ENCODE measurements at regions not wholly inside any gene's neighbourhood (a gene's known extent, or its start where the extent isn't known, plus 50 kb on each side); places are given as distances from the start of the nearest gene placed in this dataset.
"Not testable (repeated sequence)": the region's sequence is repeated elsewhere in the genome, so short reads cannot be mapped to it uniquely, and the experiment has no call there.

DNA sequence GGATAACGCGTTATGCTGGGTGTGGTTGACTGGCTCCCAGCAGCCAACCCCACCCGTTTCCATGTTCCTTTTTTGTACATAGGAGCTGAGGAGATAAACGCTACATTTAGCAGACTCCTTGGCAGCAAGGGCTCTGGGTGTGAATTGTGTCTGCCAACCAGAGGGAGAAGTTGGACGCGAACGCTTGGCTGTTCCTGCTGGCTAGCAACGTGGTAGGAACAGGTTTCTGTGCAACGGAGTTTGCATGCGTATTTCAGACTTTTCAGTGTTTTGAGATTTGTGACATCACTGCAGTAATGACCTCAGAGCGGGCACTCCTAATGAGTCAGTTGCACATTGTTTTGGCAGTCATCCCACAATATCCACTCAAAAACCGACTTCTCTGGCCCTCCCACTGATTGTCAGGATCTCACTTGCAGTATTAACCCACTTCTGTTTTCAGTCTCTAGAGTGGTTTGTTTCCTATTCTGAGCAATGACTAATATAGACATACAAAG is 98.7 kb upstream of the RGS1 start:
- no peak for DNase-seq (ENCODE audit: low spot score)

DNA sequence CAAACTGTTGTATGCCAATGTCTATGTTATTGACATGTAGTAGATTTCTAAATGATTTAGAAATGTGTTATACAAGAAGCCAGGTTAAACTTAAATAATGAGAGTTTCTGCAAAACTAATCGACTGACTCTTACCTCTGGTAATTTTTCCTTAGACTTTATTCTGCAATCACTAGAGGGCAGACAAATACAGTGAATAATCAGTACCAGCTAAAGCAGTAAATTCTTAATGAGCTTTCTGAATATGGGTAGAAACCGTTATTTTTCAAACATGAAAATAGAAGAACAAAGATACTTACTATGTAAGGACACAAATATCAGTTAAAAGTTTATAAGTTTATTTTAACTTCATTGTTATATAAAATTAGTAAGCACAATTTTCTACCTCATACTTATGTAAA is 97.9 kb upstream of the RGS1 start:
- DNase-seq (ENCODE audit: low spot score), result peak; percentile 32

DNA sequence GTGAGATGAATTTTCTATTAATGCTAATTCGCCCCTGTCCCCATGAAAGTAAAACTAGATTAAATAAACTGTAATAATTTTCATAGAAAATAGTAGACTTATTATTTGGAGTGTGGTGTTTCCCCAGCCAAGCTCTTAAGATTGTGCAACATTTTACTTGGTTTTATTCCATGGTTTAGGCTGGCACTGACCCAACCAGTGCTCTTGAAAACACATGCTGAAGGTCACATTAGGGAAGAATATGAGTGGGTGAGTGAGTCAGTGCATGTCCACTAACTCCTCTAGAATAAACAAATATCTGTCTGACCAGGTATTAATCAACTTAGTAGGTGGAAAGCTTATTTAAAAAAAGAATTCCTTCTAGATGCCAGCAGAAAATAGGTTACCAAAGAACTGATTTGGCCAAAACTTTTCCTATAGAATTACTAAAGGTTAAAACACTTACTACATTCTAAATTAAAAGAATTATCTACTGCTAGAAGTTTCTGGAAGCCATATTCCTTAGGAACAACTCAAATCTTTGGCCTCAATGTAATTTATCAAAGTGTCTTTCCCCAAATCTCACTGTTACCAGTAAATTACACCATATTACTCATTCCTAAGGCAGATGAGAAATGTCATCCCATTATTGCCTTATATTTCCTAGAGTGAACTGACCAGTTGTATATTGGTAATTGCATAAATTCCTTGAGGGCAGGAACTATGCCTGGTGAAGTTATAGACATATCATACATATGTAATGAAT is 89.7 kb upstream of the RGS1 start:
- DNase-seq (ENCODE audit: low spot score), result peak; percentile 11

DNA sequence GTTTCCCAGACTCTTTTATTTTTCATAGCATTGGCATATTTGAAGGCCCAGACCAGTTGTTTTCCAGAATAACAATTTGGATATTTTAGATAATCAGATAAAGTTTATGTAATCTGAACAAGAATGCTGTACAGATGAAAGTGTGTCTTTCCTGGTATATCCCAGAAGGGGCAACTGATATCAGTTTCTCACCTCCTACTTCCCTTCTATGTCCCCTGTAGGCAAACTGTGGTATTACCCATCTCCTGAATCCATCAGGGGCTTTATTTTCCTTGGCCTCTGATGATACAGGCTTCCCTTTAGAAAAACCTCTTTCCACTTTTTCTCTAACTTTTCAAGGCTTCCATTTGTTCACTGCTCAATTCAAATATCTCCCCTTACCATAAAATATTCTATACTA is 87.5 kb upstream of the RGS1 start:
- no peak for DNase-seq (ENCODE audit: low spot score)

DNA sequence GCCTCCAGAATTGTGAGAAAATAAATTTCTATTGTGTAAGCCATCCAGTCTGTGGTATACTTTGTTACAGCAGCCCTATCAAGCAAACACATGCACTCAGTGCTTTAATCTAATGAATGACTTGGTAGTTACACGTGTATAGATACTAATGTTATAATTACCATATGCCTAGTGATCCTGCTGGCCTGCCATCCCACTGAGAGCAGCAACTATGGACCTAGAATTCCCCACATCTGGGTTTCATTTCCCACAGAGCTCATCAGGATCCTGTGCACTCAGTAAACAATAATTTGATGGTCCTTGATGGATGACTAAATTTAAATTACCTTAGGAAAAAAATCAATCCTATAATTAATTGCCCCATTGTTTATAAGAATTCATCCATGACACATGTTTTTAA is 86.5 kb upstream of the RGS1 start:
- DNase-seq (ENCODE audit: low spot score), result no peak

DNA sequence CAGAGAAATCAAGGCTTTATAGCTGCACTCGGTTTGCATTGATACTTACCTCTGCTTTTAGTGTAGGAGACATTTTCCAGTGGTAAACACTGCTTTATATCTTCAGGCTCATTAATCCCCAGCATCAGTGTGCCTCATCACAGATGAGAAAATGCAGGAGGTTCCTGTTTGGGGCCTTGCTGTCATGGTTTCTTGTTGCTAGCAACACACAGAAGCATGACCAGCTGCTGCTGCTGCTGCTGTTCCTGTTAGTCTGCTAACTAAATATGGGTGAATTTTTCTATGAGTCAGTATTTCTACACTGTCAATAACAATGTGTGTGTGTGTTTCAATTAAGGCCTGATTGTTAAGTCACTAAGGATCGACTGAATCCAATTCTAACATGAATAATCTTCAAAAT is 85.8 kb upstream of the RGS1 start:
- no peak for DNase-seq (ENCODE audit: low spot score)

DNA sequence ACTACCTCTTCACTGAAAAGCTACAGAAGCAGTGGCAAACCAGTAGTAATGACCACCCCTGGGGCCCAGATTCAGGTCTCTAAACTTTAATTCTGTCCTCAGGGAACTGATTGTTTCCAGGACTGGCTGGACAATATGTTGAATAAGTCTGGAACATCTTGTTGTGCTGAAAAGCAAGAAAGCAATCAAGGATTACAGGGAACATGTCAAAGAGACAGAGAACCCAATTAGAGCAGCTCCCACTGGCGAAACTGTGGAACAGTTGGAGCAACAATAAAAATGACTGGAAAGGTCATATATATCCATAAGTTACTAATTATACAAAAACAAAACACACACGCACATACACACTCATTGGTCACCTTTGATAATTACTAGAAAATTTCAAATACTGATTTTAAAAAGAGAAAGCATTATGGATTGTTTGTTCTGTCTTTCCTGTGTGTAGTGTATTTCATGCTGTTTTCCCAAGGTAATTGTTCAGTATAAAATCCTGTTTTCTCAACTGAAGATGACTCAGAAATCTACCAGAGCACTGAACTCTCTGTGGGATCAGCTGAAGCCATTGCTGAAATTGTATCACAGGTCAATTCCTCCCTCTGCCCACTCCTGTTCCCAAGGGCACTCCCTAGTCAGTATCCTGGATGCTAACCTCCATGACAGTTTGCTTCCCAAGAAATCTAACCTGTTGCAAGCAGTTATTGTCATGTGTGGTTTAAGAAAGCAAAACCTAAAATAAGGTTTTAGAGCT is 83.6 kb upstream of the RGS1 start:
- no peak for DNase-seq (ENCODE audit: low spot score)

DNA sequence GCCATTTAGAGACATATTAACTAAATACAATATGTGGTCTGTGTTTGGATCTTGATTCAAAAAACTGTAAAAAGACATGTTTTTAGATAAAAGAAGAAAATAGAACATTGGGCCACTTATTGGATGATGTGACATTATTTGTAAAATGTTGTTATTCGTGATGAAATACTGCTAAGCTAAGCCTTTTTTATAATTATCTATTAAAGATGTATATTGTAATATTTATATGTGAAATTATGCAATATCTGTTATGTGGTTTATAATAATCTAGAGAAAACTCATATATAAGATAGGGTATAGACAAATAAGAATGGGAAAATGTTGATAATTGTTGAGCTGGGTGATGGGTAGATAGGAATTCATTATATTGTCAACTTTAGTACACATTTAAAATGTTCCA is 82.0 kb upstream of the RGS1 start:
- DNase-seq (ENCODE audit: low spot score), result no peak

DNA sequence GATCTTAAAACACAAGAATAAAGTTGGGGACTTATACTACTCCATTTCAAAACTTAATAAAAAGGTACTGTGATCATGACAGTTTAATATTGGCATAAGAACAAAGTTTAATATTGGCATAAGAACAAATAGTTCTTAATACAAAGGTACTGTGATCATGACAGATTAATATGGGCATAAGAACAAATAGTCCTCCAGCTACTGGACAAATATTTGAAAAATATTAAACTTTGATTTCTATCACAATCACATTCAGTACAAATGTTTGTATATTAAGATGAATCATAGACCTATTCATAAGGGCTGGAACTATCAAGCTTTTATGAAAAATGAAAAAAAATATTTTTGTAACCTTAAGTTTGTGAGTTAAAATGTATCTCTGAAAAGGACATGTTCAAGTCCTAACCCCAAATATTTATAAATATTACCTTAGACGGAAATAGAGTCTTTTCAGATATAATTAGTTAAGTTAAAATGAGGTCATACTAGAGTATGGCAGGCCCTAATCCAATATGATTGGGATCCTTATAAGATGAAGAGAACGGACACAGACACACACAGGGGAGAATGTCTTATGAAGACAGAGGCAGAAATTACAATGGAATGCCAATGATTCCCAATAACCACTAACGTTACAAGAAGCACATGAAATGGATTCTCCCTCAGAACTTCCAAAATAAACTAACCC is 79.1 kb upstream of the RGS1 start:
- no peak for DNase-seq (ENCODE audit: low spot score)

DNA sequence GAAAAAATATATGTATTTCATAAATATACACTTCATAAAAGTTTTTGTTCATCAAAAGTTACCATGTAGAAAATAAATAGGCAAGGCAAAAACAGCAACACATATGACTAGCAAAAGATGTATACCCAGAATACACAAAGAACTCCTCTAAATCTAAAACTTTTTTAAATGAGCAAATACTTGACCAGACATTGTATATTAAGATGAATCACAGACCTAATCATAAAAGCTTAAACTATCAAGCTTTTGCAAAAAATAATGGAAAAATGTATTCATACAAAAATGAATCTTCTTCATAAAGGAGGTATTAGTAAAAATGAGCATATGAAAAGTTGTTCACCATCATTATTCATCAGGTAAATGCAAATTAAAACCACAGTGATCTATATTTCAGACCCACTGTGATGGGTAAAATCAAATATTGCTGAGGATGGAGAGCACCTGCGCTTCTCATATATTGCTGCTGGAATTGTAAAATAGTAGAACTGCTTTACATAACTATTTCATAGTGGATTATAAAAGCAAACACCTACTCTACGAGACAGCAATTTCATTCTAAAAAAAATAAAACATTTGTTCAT is 78.3 kb upstream of the RGS1 start:
- no peak for DNase-seq (ENCODE audit: low spot score)

DNA sequence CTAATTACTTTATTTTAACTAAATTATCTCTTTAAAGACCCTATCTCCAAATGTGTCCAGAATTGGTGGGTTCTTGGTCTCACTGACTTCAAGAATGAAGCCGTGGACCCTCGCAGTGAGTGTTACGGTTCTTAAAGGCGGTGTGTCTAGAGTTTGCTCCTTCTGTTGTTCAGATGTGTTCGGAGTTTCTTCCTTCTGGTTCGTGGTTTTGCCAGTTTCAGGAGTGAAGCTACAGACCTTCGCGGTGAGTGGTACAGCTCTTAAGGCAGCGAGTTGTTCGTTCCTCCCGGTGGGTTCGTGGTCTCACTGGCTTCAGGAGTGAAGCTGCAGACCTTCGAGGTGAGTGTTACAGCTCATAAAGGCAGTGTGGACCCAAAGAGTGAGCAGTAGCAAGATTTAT is 77.5 kb upstream of the RGS1 start:
- not testable (repeated sequence) for DNase-seq (ENCODE audit: low spot score)

DNA sequence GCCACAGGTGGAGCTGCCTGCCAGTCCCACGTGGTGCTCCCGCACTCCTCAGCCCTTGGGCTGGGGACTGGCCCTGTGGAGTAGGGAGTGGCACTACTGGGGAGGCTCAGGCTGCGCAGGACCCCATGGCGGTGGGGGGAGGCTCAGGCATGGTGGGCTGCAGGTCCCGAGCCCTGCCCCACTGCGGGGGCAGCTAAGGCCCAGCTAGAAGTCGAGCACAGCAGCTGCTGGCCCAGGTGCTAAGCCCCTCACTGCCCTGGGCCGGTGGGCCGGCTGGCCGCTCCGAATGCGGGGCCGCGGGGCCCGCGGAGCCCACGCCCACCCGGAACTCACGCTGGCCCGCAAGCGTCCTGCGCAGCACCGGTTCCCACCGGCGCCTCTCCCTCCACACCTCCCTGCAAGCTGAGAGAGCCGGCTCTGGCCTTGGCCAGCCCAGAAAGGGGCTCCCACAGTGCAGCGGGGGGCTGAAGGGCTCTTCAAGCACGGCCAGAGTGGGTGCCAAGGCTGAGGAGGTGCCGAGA is 76.5 kb upstream of the RGS1 start:
- not testable (repeated sequence) for DNase-seq (ENCODE audit: low spot score)

DNA sequence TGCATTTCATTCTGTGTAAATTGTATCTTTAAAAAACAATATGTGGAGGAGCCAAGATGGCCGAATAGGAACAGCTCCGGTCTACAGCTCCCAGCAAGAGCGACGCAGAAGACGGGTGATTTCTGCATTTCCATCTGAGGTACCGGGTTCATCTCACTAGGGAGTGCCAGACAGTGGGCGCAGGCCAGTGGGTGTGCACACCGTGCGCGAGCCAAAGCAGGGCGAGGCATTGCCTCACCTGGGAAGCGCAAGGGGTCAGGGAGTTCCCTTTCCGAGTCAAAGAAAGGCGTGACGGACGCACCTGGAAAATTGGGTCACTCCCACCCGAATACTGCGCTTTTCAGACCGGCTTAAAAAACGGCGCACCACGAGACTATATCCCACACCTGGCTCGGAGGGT is 75.0 kb upstream of the RGS1 start:
- DNase-seq (ENCODE audit: low spot score), result not testable (repeated sequence)

DNA sequence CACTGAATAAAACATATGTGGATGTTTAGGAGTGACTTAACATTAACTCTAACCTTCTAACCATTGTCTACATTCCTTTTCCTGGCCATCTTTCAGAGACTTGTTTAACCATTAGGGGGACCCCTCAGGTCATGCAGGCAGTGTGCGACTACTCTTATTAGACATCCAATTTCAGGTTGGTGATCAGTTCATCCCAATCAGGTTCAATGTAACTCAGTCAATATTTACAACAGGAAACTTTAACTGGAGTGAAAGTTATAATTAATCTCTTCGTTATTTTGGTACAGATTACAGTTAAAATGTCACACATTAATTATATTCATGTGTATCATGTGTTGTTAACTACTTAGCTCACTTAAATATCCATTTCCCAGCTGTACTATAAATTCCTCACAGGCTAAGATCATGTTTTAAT is 68.8 kb upstream of the RGS1 start:
- no peak for DNase-seq (ENCODE audit: low spot score)

DNA sequence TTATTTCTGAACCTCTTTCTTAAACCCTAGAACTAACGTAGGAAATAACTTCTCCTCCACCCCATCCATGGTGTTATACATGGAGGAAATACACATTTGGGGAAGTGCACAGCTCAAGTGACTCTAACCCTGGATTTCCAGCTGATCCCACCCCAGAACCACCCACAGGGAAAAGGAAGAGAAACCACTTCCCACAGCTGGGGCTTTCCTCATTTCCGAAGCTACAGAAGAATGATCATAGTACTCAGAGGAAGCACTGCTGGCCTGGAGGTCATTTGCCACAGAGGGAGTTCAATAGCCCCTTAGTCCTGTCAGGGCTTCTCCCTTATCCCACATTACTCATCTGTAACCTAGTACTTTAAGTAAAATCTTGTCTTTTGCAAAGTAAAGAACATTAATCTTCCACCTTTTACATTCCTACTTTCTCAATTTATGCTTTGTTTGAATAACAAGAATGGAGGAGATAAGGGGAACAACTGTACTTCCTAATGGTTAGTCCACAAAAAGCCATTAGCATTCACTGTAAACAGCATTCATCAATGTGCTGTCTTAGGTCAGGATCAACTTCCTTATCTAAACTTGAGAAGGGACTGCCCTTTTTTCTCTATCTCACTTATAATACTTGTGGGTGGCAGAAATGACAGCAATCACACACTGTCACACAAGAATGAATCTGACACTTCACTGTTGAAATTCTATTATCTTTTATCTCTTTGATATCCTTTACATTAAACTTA is 63.0 kb upstream of the RGS1 start:
- peak; percentile 24 for DNase-seq (ENCODE audit: low spot score)

DNA sequence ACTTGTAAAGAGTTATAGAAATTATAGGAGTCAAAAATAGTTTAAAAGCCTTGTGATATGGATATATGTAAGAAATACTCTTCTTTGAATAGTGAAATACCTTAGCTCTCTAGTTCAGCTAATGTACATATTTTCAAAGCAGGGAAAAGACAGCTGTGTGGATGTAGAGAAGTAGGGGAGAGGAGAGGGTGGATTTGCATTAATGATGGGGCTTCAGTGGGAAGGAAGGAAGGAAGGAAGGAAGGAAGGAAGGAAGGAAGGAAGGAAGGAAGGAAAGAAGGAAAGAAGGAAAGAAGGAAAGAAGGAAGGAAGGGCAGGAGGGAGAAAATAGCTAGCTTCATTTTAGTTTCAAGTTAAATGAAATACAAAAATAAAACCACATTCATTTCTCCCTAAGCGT is 62.4 kb upstream of the RGS1 start:
- no peak for DNase-seq (ENCODE audit: low spot score)

DNA sequence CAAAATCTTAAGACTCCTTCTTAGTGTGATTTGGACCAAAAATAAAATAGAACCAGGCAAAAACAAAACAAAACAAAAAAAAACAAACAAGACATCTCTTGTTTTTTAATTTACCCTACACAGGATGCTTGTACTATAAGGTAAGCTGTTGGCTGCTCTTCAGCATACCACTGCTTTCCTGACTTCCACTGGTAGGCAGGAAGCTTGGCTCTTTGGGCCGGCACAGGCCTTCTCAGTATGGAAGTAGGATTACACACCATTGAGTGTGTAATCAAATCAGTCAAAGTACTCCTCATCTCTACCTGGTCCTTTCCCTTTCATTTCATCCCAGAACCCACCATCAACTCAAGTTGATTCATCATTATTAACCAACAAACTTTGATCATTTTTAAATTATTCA is 61.9 kb upstream of the RGS1 start:
- DNase-seq (ENCODE audit: low spot score), result no peak

DNA sequence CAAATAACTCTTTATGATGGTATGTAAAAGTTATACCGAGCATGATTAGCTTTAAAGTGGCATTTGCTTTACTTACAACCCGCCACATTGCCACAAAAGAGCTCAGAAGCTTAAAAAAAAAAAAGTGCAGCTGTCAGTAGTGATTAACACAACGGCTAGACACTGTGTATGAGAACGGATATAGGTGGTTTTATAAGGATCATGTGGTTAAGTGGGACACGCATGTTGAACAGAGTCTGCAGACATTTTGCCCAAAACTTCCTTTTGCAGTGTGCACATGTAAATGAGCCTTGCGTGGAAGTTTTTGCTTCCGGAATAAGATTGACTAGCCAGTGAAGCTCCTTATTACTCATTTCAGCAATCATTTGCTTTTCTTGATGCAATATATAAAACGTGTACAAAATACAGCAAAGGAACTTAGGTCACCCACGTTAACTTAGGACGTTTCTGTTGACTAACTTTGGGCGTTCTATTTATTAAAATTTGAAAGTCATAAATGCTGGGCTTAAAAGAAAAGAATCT is 58.7 kb upstream of the RGS1 start:
- DNase-seq (ENCODE audit: low spot score), result peak; percentile 29

DNA sequence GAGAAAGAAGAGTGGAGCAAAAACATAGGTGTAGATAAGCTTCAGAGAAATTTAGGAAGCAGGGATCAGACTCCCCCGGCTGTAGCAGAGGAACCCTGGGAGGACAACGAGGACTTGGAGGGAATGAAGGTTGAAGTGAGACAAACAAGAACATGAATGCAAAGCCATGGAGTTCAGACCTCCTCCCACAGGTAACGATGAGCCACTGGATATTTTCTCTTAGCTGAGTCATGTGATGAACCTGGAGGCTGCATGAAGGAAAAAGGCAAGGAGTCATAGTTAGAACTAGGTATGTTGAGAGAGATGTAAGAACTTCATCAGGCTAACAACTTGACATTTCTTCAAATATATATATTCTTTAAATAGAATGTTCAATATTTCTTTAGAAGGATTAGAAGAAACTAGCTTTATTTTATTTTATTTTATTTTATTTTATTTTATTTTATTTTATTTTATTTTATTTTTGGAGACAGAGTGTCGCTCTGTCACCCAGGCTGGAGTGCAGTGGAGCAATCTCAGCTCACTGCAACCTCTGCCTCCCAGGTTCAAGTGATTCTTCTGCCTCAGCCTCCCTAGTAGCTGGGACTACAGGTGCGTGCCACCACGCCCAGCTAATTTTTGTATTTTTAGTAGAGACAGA is 57.7 kb upstream of the RGS1 start:
- DNase-seq (ENCODE audit: low spot score), result not testable (repeated sequence)

DNA sequence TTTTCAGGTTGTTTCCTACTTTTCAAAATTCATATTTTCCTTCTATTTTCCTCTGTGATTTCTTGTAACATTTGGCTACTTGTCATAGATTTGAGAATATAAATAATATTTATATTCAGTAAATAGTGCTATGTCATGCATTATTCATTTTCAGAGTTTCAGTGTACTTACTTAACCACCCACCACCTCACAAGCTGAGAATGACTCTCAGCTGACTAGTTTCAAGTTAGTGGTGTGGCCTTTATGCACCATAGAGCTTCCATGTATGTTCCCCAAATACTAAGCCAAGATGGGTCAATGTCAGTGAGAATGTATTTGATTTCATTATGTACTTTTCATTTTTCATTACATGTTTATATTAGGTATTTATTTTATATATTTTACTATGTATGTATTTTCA is 56.9 kb upstream of the RGS1 start:
- no peak for DNase-seq (ENCODE audit: low spot score)

DNA sequence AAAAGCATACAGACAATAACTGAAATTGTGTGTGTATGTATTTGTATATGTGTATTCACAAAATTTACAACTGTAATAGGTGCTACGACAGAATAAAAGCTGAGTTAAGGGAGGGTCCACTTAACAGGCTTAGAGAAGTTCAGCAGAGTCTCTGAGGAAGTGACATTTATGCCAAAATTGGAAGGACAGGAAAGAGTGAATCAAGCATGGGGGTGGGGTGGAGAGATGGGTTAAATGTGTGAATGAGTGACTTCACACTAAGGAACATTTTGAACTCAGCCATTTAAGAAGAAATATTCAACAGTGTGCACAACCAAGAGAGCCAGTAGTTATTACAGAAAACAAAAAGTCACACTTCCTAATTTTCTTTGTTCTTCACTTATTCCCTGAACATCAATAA is 53.8 kb upstream of the RGS1 start:
- no peak for DNase-seq (ENCODE audit: low spot score)

Measured in globus pallidus (tissue), 1 donor.